ENCODE measurements at regions not wholly inside any gene's neighbourhood (a gene's known extent, or its start where the extent isn't known, plus 50 kb on each side); places are given as distances from the start of the nearest gene placed in this dataset.

GRCh38 chr10:117476716-117477115 lies 65.8 kb upstream of the EMX2 start:
- no peaks in the 10 kb centered on the region for H3K27me3 ChIP-seq (ENCODE audit: insufficient read depth)
- TF ChIP-seq YY1 (IDR thresholded peaks at IDR 0.05; ENCODE audit: low read depth) = no peak
- no peak for TF ChIP-seq TEAD4 (IDR thresholded peaks at IDR 0.05; ENCODE audit: borderline replicate concordance, insufficient read depth)
- no peak for TF ChIP-seq RCOR1 (IDR thresholded peaks at IDR 0.05; ENCODE audit: low read length)
- no peak for TF ChIP-seq JUND (IDR thresholded peaks at IDR 0.05)
- no peak for TF ChIP-seq NRF1 (IDR thresholded peaks at IDR 0.05; ENCODE audit: low read depth, low read length)
- TF ChIP-seq MEF2A (IDR thresholded peaks at IDR 0.05; ENCODE audit: borderline replicate concordance, low read depth) = no peak
- TF ChIP-seq SIN3A (IDR thresholded peaks at IDR 0.05; ENCODE audit: borderline replicate concordance, low read depth, low read length) = no peak
- no peak overlapping the region for H3K27ac ChIP-seq (ENCODE audit: low read depth in 2 of 2, low read length in 1 of 2)
- no peaks in the 10 kb centered on the region for H3K9me2 ChIP-seq
- H3K9me3 ChIP-seq = no peaks in the 10 kb centered on the region
- no peaks in the 10 kb centered on the region for H3K79me2 ChIP-seq (ENCODE audit: insufficient read depth)
- no peaks in the 10 kb centered on the region for H3F3A ChIP-seq (replicated peaks; ENCODE audit: insufficient read depth)
- ChIA-PET POLR2A (no interaction called here), CTCF (interaction anchor here (0.6 to 1.8 kb wide), 4 partner anchors 20 to 210 kb away, joined by 3 to 5 read pairs (median 4); no protein-coding TSS in a partner anchor)
- no peak overlapping the region for H3K9ac ChIP-seq
- no peak overlapping the region for H3K4me3 ChIP-seq (ENCODE audit: low read depth in 2 of 2, low read length in 1 of 2)
- H3K36me3 ChIP-seq (replicated peaks in 1 of 2; ENCODE audit: control insufficient read depth in 1 of 2, insufficient read depth in 2 of 2, low read length in 1 of 2) = no peaks in the 10 kb centered on the region
- no peaks in the 10 kb centered on the region; a peak in 1 of 4 replicates for H3K4me1 ChIP-seq (ENCODE audit: control insufficient read depth in 1 of 2, insufficient read depth in 2 of 2, low read depth in 1 of 2, low read length in 1 of 2)
- H4K20me1 ChIP-seq (ENCODE audit: insufficient read depth) = no peaks in the 10 kb centered on the region
- H3K4me2 ChIP-seq = no peak overlapping the region
- WGBS (ENCODE audit: low lambda C conversion rate) = 28% methylated on average over 3 of the region's 3 CpGs
- H2AFZ ChIP-seq (ENCODE audit: low read depth) = no peak overlapping the region
- no peak for DNase-seq

- no peak for DNase-seq
- H4K20me1 ChIP-seq (ENCODE audit: insufficient read depth) = no peaks in the 10 kb centered on the region
- no peaks in the 10 kb centered on the region for H3F3A ChIP-seq (replicated peaks; ENCODE audit: insufficient read depth)
- H3K79me2 ChIP-seq (ENCODE audit: insufficient read depth) = no peaks in the 10 kb centered on the region
- POLR2A ChIA-PET = no interaction called here
- no peaks in the 10 kb centered on the region for H3K36me3 ChIP-seq (replicated peaks in 1 of 2; ENCODE audit: control insufficient read depth in 1 of 2, insufficient read depth in 2 of 2, low read length in 1 of 2)
- H3K9ac ChIP-seq = no peak overlapping the region
- H3K9me3 ChIP-seq = no peaks in the 10 kb centered on the region
- 81% methylated on average over 2 of the region's 2 CpGs for WGBS (ENCODE audit: low lambda C conversion rate)
- CTCF ChIA-PET = interaction anchor here (0.6 to 1.4 kb wide), 3 partner anchors 33 to 209 kb away, joined by 3 to 4 read pairs (median 3); no protein-coding TSS in a partner anchor
- H2AFZ ChIP-seq (ENCODE audit: low read depth) = no peak overlapping the region
- no peaks in the 10 kb centered on the region for H3K27me3 ChIP-seq (ENCODE audit: insufficient read depth)
- no peak overlapping the region for H3K27ac ChIP-seq (ENCODE audit: low read depth in 2 of 2, low read length in 1 of 2)
- no peak overlapping the region for H3K4me2 ChIP-seq
- H3K4me3 ChIP-seq (ENCODE audit: low read depth in 2 of 2, low read length in 1 of 2) = no peak overlapping the region
- no peak for TF ChIP-seq SMC3 (IDR thresholded peaks at IDR 0.05; ENCODE audit: low read depth, low read length)
- no peak for TF ChIP-seq TCF12 (IDR thresholded peaks at IDR 0.05)
- TF ChIP-seq FOSL2 (IDR thresholded peaks at IDR 0.05; ENCODE audit: borderline replicate concordance, low read depth) = no peak
- no peak for TF ChIP-seq USF2 (IDR thresholded peaks at IDR 0.05; ENCODE audit: borderline replicate concordance, low read depth, low read length)
- no peaks in the 10 kb centered on the region; a peak in 1 of 4 replicates for H3K4me1 ChIP-seq (ENCODE audit: control insufficient read depth in 1 of 2, insufficient read depth in 2 of 2, low read depth in 1 of 2, low read length in 1 of 2)
- H3K9me2 ChIP-seq = no peaks in the 10 kb centered on the region
Observed at GRCh38 chr10:117476281-117476680, 66.3 kb upstream of the EMX2 start.

- Histone ChIP-seq H2AFZ (ENCODE audit: low read depth) (no peak overlapping the region), H3K79me2 (ENCODE audit: insufficient read depth) (no peaks in the 10 kb centered on the region), H3F3A (replicated peaks; ENCODE audit: insufficient read depth) (no peaks in the 10 kb centered on the region), H3K4me1 (ENCODE audit: control insufficient read depth in 1 of 2, insufficient read depth in 2 of 2, low read depth in 1 of 2, low read length in 1 of 2) (no peaks in the 10 kb centered on the region; a peak in 1 of 4 replicates), H4K20me1 (ENCODE audit: insufficient read depth) (no peaks in the 10 kb centered on the region), H3K4me2 (no peak overlapping the region), H3K27ac (ENCODE audit: low read depth in 2 of 2, low read length in 1 of 2) (no peak overlapping the region), H3K9me3 (no peaks in the 10 kb centered on the region), H3K4me3 (ENCODE audit: low read depth in 2 of 2, low read length in 1 of 2) (no peak overlapping the region), H3K27me3 (ENCODE audit: insufficient read depth) (no peaks in the 10 kb centered on the region), H3K9ac (no peak overlapping the region), H3K36me3 (replicated peaks in 1 of 2; ENCODE audit: control insufficient read depth in 1 of 2, insufficient read depth in 2 of 2, low read length in 1 of 2) (no peaks in the 10 kb centered on the region), H3K9me2 (no peaks in the 10 kb centered on the region)
- ChIA-PET POLR2A (no interaction called here), CTCF (interaction anchor here (2.1 to 2.7 kb wide), 2 partner anchors 23 to 30 kb away, joined by 4 to 13 read pairs; no protein-coding TSS in a partner anchor)
- 32% methylated on average over 3 of the region's 3 CpGs for WGBS (ENCODE audit: low lambda C conversion rate)
- no peak for DNase-seq
- TF ChIP-seq RCOR1 (IDR thresholded peaks at IDR 0.05; ENCODE audit: low read length) (no peak), NRF1 (IDR thresholded peaks at IDR 0.05; ENCODE audit: low read depth, low read length) (no peak)
Observed at GRCh38 chr10:117472872-117473271, 69.7 kb upstream of the EMX2 start.

All from SK-N-SH (cell line).